ENCODE measurements at regions not wholly inside any gene's neighbourhood (a gene's known extent, or its start where the extent isn't known, plus 50 kb on each side); places are given as distances from the start of the nearest gene placed in this dataset.
"Not testable (repeated sequence)": the region's sequence is repeated elsewhere in the genome, so short reads cannot be mapped to it uniquely, and the experiment has no call there.

GRCh38 chr5:148739023-148739422, 84.7 kb upstream of the HTR4 start:
- Mint-ChIP-seq H3K9me3 (no peaks in the 10 kb centered on the region), H3K4me3 (no peak overlapping the region), H3K36me3 (no peaks in the 10 kb centered on the region), H3K27me3 (peaks cover 5% of the 10 kb centered on the region), H3K27ac (peak overlapping the region; percentile 5), H3K4me1 (ENCODE audit: unreplicated experiment) (peaks cover 9% of the 10 kb centered on the region)
- no peak for TF ChIP-seq CTCF (conservative IDR thresholded peaks at IDR 0.05)
- DNase-seq (ENCODE audit: extremely low spot score, unreplicated experiment): no peak

GRCh38 chr5:148739524-148739923, 85.2 kb upstream of the HTR4 start:
- Mint-ChIP-seq H3K4me1 (ENCODE audit: unreplicated experiment) (peaks cover 9% of the 10 kb centered on the region), H3K27me3 (peaks cover 5% of the 10 kb centered on the region), H3K27ac (no peak overlapping the region), H3K4me3 (no peak overlapping the region), H3K9me3 (no peaks in the 10 kb centered on the region), H3K36me3 (no peaks in the 10 kb centered on the region)
- TF ChIP-seq CTCF (conservative IDR thresholded peaks at IDR 0.05): no peak
- no peak for DNase-seq (ENCODE audit: extremely low spot score, unreplicated experiment)

GRCh38 chr5:148740079-148740858, 85.9 kb upstream of the HTR4 start:
- no peak overlapping the region for H3K4me3 Mint-ChIP-seq
- H3K4me1 Mint-ChIP-seq (ENCODE audit: unreplicated experiment): peaks cover 9% of the 10 kb centered on the region
- peaks cover 5% of the 10 kb centered on the region for H3K27me3 Mint-ChIP-seq
- H3K9me3 Mint-ChIP-seq: no peaks in the 10 kb centered on the region
- no peak overlapping the region for H3K27ac Mint-ChIP-seq
- H3K36me3 Mint-ChIP-seq: no peaks in the 10 kb centered on the region
- no peak for TF ChIP-seq CTCF (conservative IDR thresholded peaks at IDR 0.05)
- no peak for DNase-seq (ENCODE audit: extremely low spot score, unreplicated experiment)

GRCh38 chr5:148740966-148741742, 85.3 kb upstream of the ADRB2 start:
- H3K9me3 Mint-ChIP-seq: no peaks in the 10 kb centered on the region
- H3K27ac Mint-ChIP-seq: no peak overlapping the region
- H3K27me3 Mint-ChIP-seq: peaks cover 5% of the 10 kb centered on the region
- no peaks in the 10 kb centered on the region for H3K36me3 Mint-ChIP-seq
- DNase-seq (ENCODE audit: extremely low spot score, unreplicated experiment): no peak
- H3K4me3 Mint-ChIP-seq: no peak overlapping the region
- TF ChIP-seq CTCF (conservative IDR thresholded peaks at IDR 0.05): peak; percentile 84
- H3K4me1 Mint-ChIP-seq (ENCODE audit: unreplicated experiment): peaks cover 9% of the 10 kb centered on the region

- not testable (repeated sequence) for H3K4me3 Mint-ChIP-seq; H3K9me3 Mint-ChIP-seq; H3K27ac Mint-ChIP-seq; DNase-seq (ENCODE audit: extremely low spot score, unreplicated experiment); H3K36me3 Mint-ChIP-seq; H3K4me1 Mint-ChIP-seq (ENCODE audit: unreplicated experiment); H3K27me3 Mint-ChIP-seq
Observed at GRCh38 chr5:148741766-148742165, 84.6 kb upstream of the ADRB2 start.

- H3K9me3 Mint-ChIP-seq; H3K27me3 Mint-ChIP-seq; H3K4me1 Mint-ChIP-seq (ENCODE audit: unreplicated experiment); H3K27ac Mint-ChIP-seq; H3K36me3 Mint-ChIP-seq; DNase-seq (ENCODE audit: extremely low spot score, unreplicated experiment); H3K4me3 Mint-ChIP-seq: not testable (repeated sequence)
Observed at GRCh38 chr5:148744380-148744779, 82.0 kb upstream of the ADRB2 start.
